Iris pigment epithelial cell (primary cell): ENCODE measurements at regions not wholly inside any gene's neighbourhood (a gene's known extent, or its start where the extent isn't known, plus 50 kb on each side); places are given as distances from the start of the nearest gene placed in this dataset.
A peak's percentile ranks its signal among the peaks of the same experiment; 100 is the strongest.
"Not testable (repeated sequence)": the region's sequence is repeated elsewhere in the genome, so short reads cannot be mapped to it uniquely, and the experiment has no call there.

ENCODE experiments used
- DNase-seq: peaks from one replicate; pipeline ENCODE4 v3.0.0-alpha.2; 2011; ENCODE audit warnings: low read depth

DNA sequence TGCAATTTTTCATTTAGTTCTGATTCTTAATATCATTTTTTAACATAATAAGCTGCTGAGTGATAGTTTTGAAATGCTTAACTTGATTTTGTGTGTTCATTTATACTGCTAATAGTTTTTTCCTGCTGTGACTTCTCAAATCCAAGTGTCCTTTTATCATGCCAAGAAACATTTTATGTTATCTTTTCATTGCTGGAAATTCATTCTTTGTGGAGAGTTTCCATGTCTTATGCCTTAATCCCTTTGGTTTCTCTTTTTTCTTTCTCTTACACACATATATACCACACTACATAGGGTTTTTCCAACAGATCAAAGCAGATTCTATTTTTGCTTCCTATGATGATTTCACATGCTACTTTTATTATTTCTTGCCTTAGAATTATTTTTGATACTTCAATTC is 981.1 kb downstream of the SLC6A15 start:
- DNase-seq, result no peak

GRCh38 chr12:83929792-83930191 is 982.8 kb downstream of the SLC6A15 start:
- not testable (repeated sequence) for DNase-seq

- no peak for DNase-seq
Observed at GRCh38 chr12:83920821-83921547, 991.6 kb downstream of the SLC6A15 start.

GRCh38 chr12:83919081-83919480 is 993.5 kb downstream of the SLC6A15 start:
- no peak for DNase-seq

GRCh38 chr12:83904175-83904574 is 1008.4 kb downstream of the SLC6A15 start:
- DNase-seq, result no peak

DNA sequence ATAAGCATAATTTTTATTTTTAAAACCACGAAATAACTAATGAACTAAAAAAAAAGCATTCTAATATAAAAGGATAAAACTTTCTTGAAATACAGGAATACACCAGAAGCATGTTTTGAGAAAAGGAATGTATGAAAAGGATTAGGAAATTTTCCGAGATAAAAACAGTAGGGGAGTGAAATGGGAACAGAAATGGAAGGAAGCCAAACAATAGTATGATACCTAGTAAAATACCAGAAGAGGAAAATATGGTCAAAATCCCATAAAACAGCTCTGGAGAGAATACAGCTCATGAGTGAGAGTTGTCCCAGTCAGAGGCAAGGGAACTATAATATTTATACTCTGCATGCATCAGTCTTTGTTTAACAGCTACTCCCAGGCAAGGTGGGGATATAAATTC is 1016.2 kb downstream of the SLC6A15 start:
- DNase-seq, result no peak

GRCh38 chr12:83893101-83893500 is 1019.5 kb downstream of the SLC6A15 start:
- DNase-seq, result no peak

DNA sequence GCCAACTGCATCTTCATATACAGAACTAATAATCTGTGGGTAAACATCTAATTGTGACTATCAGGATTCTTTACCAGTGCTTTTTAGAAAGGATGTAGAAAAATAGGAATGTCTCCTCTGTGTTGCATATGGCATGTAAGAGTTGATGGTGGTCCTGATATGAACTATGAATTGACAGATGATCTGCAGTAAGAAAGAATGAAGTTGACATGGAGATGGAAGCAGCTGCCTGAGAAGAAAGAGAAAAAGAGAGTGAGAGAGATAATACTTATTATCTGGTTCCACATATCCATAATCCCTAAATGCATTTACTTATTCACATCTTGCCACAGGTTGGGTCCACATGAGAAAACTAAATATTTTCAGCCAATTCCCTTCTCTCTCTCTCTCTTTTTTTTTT is 1022.9 kb downstream of the SLC6A15 start:
- DNase-seq, result no peak

DNA sequence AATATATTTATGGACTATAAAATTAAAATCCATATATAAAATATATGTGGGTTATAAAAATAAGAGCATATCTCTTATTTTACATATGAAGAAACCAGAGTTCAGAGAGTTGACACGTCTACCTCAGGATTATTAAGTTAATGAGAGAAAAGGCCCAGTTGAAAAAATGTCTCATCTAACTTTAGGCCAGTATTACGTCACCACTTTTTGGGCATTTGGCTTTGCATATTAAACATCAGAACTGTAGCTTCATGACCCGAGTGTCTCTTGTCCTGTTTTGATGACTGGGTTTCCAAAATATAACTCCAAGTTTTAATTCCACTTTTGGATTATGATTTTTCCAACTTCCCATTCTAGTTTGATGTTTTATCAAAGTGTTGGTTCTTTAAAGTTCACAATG is 1026.1 kb downstream of the SLC6A15 start:
- DNase-seq, result no peak

- DNase-seq, result not testable (repeated sequence)
Observed at GRCh38 chr12:83870921-83871599, 1041.5 kb downstream of the SLC6A15 start.

- no peak for DNase-seq
Observed at GRCh38 chr12:83866477-83866876, 1046.1 kb downstream of the SLC6A15 start.

DNA sequence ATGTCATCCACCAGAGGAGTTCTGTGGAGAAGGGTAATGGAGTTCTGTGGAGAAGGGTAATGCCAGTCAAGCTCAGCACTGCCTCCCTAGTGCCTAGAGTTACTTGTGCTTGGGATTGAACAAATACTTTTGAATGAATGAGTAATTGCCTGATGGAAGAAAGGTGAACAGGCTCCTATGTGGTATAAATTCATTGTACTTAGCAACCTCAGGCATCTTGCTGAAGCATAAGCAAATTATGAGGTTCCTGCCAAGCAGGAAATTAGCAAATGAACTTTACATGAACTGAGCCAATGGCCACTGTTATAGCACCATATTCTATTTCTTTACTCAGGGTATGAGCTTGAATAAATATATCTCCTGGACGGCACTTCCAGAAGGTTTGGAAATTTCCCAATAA is 1047.2 kb downstream of the SLC6A15 start:
- peak; percentile 54 for DNase-seq

- no peak for DNase-seq
Observed at GRCh38 chr12:83864054-83864453, 1048.5 kb downstream of the SLC6A15 start.

DNA sequence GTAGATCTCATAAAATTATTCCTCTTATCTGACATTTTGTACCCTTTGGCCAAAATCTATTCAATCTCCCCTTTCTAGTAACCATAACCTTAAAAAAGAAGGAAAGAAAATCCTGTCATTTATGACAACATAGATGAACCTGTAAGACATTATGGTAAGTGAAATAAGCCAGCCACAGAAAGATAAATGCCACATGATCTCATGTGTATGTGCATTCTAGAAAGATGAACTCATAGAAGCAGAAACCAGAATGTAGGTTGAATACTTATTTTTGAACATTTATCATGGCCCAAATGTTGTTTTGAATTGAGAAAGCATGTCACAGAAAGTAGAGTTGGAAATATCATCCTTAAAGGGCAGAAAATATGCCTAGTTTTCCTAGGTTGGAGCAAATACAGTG is 1053.6 kb downstream of the SLC6A15 start:
- peak; percentile 38 for DNase-seq

- DNase-seq, result no peak
Observed at GRCh38 chr12:83856803-83857202, 1055.8 kb downstream of the SLC6A15 start.

DNA sequence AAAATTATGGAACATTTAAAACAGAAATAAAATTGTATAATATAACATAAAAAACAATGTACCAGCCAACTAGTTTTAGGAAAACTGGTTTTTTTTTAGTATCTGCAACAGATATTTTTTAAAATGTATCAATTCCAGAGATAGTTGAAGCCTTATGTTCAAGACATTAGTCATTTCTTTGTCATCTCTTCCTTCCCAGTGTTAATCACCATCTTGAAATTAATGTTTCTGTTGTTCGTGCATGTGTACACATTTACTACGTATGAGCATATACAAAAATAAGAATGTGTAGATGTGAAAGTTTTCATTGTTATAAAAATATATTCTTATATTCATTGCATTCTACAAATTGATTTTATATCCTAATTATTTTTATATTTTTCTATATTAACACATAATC is 1062.1 kb downstream of the SLC6A15 start:
- DNase-seq, result no peak

DNA sequence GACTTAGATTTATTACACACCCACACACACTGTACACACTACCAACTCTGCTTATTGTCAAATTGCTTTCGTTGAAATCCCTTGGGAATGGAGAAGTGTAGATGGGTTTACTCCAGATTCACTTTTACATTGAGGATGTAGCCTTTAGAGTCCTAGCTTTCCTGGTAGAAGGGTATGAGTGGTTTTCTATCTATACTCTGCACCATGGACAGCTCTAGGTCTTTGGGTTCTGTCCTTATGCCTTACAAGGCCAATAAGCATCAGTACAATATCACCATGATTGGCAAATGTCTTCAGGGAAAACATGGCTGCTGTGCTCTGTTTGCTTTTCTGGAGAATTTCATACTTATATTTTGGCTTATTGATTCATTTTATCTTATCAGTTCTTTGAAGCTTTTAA is 1063.9 kb downstream of the SLC6A15 start:
- no peak for DNase-seq

GRCh38 chr12:83843541-83843940 is 1069.1 kb downstream of the SLC6A15 start:
- DNase-seq, result peak; percentile 44

DNA sequence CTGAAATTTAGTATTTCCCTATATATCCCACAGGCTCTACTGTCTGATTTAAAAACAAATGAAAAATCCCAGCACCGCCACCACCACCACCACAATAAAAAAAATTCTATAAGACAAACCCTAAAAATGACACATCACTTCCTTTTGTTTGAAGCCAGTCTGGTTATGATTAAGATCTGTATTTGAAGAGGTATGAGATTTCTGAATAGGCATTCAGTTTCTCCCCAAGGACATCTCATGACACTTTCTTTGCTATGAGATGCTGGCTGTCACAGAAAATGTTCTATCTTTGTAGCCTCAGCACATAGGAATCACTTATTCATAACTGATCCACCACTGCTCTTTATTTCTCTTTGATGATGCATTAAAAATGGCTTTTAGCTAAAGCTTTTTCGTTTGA is 1071.0 kb downstream of the SLC6A15 start:
- no peak for DNase-seq

- peak; percentile 18 for DNase-seq
Observed at GRCh38 chr12:83827860-83828259, 1084.7 kb downstream of the SLC6A15 start.

DNA sequence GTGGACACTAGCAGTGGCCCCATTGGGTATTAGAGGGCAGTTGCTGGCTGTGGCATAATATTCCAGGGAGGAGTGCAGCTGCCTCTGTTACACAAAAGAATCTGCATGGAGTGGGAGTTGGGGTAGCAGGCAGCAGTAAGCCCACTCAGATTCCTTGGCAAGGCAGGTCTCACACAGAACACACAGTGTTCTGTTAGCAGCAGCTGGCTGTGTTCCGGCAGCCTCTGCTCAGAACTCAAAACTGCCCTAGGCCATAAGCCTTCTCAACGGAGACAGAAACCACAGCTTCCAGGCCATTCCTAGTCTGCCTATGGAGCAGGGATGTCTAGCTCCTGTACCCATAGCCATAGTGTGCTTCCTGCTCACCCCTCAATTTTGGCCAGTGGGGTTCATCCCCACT is 1085.4 kb downstream of the SLC6A15 start:
- DNase-seq, result no peak

- DNase-seq, result peak; percentile 61
Observed at GRCh38 chr12:83826112-83826511, 1086.5 kb downstream of the SLC6A15 start.

DNA sequence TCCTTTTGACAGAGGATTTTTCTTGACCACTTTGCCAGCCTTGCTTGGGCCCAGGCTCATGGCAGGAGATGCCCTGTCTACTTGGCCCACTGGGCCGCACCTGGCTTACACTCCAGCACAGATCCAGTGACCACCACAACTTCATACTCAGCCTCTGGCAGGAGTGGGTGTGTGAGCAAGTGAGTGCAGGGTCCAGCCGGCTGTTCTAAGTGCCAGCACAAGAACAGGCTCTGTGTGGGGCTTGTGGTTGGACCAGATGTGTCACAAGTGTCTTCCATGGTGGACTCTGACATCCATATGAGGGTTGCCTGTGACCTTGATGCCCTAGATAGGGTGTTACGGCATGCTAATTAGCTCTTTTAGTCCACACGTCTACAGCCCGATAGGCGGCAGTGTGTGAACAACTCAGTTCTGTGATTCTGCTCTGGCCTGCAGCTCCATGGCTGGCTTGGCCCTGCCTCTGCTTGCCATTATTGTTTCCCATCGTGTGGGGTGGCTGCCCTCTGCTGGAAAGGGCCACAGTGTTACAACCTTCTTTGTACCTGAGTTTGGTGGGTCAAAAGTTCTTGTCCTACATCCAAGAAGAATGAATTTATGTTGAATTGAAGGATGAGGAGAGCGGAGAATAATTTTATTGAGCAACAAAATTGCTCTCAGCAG is 1089.1 kb downstream of the SLC6A15 start:
- DNase-seq, result peak; percentile 19
